D721Med (cell line): ENCODE measurements at regions not wholly inside any gene's neighbourhood (a gene's known extent, or its start where the extent isn't known, plus 50 kb on each side); places are given as distances from the start of the nearest gene placed in this dataset.

ENCODE experiments used
- DNase-seq: peaks from one replicate; pipeline ENCODE4 v3.0.0; 2011; ENCODE audit warnings: low spot score; ENCODE audit not compliant: insufficient read length
- FAIRE-seq: peaks from 2 replicates; lab custom pipeline; 2011; peaks lifted over from hg19 to GRCh38; lab: Jason Lieb, UNC
- TF ChIP-seq, protein P1 (sequence below): IDR thresholded peaks from 2 replicates; pipeline ENCODE4 v1.5.1; 2012; ENCODE audit warnings: mild to moderate bottlenecking, control low read depth; ENCODE audit not compliant: insufficient read depth; ENCODE audit errors: missing control alignments

DNA sequence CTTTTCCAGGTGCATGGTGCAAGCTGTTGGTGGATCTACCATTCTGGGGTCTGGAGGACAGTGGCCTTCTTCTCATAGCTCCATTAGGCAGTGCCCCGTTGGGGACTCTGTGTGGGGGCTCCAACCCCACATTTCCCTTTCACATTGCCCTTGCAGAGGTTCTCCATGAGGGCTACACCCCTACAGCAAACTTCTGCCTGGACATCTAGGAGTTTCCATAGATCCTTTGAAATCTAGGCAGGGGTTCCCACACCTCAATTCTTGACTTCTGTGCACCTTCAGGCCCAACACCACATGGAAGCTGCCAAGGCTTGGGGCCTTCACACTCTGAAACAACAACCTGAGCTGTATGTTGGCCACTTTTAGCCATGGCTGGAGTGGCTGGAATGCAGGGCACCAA lies 282.8 kb upstream of the SASH1 start:
- no peak for FAIRE-seq
- DNase-seq: no peak
- TF ChIP-seq, protein P1, sequence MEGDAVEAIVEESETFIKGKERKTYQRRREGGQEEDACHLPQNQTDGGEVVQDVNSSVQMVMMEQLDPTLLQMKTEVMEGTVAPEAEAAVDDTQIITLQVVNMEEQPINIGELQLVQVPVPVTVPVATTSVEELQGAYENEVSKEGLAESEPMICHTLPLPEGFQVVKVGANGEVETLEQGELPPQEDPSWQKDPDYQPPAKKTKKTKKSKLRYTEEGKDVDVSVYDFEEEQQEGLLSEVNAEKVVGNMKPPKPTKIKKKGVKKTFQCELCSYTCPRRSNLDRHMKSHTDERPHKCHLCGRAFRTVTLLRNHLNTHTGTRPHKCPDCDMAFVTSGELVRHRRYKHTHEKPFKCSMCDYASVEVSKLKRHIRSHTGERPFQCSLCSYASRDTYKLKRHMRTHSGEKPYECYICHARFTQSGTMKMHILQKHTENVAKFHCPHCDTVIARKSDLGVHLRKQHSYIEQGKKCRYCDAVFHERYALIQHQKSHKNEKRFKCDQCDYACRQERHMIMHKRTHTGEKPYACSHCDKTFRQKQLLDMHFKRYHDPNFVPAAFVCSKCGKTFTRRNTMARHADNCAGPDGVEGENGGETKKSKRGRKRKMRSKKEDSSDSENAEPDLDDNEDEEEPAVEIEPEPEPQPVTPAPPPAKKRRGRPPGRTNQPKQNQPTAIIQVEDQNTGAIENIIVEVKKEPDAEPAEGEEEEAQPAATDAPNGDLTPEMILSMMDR: no peak

DNA sequence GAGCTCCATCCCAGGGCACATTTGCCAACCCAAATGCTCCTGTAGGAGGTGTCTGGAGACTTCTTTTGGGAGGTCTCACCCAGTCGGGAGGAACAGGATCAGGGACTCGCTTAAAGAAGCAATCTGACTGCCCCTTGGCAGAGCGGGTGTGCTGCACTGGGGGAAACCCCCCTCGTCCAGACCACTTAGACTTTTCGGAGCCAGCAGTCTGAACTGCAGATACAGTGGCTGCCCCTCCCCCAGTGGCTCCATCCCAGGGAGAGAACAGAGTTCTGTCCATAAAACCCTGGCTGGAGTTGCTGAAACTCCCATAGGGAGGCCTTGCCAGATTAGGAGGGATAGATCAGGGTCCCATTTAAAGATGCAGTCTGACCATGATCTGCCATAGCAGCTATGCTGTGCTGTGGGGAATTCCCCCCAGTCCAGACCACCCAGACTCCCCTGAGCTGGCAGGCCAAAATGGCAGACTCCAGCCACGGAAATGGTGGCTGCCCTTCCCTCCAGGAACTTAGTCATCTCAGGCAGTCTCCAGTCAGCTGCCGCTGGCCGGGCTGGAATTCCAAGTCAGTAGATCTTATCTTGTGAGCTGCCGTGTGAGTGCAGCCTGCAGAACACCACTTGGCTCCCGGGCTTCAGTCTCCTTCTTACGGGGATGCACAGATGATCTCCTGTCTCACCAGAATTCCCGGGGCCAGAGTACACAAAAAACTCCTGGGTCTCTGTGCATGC lies 278.1 kb upstream of the SASH1 start:
- TF ChIP-seq, protein P1: no peak
- DNase-seq: no peak
- FAIRE-seq: no peak

DNA sequence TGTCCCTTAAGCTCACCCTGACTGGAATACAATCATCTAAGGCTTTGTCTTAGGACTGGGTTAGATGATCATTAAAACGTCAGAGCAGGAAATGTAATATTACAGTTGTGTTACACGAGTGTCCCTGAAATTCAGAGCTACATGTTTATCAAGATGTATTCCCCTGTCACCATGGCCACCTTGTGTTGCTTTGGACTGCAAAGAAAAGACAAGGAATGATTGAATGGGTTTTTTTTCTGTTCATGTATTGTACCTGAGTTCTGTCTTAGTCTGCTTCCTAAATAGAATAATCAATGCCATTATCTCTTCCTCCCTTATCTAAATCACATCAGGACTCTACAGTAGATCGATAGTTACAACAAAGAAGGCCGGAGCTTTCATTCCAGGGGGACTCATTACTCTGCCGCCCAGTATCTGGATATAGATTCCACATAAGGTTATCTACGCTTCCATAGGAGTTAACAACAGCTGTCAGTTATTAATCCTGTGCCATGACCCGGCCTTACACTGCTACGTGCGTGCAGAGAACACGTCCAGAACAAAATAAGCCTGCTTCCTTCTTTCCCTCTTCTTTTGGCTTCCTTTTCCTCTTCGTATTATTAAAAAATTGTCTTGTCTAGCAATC lies 274.1 kb upstream of the SASH1 start:
- FAIRE-seq (no peak), DNase-seq (no peak)
- TF ChIP-seq, protein P1: no peak

DNA sequence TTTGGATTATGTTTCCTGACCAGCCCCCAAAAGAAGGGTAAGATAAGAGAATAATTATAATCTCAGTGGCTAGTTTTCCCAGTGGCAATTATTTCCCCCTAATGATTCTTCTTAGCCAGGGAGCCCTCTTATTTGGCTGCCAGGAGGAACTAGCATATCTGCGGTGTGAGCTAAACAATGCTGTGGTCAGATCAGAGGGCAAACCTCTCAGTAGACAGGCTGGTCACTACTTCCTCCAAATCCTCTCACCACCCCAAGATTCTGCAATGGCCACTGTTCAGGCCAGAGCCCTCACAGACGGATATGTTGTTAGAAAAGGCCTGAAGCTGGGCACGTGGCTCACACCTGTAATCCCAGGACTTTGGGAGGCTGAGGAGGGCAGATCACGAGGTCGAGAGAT lies 273.4 kb upstream of the SASH1 start:
- TF ChIP-seq, protein P1: no peak
- no peak for DNase-seq
- FAIRE-seq: no peak

DNA sequence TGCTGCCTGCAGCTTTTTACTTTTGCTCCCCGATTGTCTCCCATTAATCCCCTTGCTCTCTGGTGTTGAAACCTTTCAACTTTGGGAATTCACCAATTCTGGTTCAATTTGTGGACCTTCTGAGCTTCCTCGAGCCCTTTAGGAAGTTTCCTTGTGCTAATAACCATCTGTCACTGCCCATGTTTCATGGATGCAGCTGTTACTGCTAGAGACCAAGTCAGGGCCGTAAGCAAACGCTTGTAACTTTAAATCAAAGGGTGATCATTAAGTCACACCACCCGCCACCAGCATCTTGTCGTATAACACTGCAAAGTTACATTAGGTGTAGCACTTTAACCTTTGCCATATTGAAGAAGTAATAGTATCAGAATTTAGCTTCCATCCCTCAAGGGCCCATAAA lies 268.3 kb upstream of the SASH1 start:
- FAIRE-seq: no peak
- TF ChIP-seq, protein P1: no peak
- DNase-seq: no peak

DNA sequence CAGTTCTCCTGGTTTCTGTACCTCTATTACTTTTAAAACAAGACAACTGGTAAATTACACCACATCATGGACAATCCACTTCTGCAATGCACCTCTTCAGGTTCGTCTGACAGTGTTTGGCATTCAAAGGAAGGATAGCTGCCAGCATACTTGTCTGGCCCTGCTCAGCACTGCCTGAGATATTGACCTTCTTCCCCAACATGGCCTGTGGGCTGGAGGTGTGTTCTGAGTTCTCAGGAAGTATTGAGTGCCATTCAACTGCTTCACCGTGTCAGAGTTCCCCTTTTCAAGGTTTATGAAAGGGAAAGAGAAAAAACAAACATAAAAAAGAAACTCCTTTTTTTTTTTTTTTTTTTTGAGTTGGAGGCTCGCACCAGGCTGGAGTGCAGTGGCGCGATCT lies 267.9 kb upstream of the SASH1 start:
- no peak for DNase-seq
- TF ChIP-seq, protein P1: no peak
- FAIRE-seq: no peak

DNA sequence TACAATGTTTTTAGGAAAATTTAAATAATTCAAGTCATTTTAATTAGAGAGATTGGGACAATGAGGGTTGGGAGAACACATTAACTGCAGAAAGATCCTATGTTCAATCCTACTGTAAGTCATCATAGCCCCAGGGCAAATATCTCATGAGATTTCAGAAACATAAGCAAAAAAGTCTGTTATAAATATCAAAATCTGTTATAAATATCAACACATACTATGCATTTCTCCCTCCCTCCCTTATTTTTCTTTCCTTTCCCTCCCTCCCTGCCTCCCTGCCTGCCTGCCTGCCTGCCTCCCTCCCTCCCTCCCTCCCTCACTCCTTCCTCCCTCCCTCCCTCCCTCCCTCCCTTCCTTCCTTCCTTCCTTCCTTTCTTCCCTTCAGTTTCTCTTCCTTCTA lies 267.3 kb upstream of the SASH1 start:
- DNase-seq (no peak), FAIRE-seq (no peak)
- TF ChIP-seq, protein P1: no peak
